Liver (tissue), 3 donors: ENCODE measurements at regions not wholly inside any gene's neighbourhood (a gene's known extent, or its start where the extent isn't known, plus 50 kb on each side); places are given as distances from the start of the nearest gene placed in this dataset.

Source experiments
- HNF4G ChIP-seq: IDR thresholded peaks from 2 replicates; pipeline ENCODE4 v1.6.1; 2016; ENCODE audit warnings: antibody characterized with exemption
- JUND ChIP-seq, 2 donors: IDR thresholded peaks; 2 replicates each; pipeline ENCODE4 v1.6.1; 2016; ENCODE audit warnings: antibody characterized with exemption in 2 of 2
- REST ChIP-seq: IDR thresholded peaks from 2 replicates; pipeline ENCODE4 v1.6.1; 2016; ENCODE audit warnings: antibody characterized with exemption, mild to moderate bottlenecking
- SP1 ChIP-seq: IDR thresholded peaks from 2 replicates; pipeline ENCODE4 v1.6.1; 2018; ENCODE audit warnings: antibody characterized with exemption, mild to moderate bottlenecking
- TAF1 ChIP-seq: conservative IDR thresholded peaks from 2 replicates; pipeline ENCODE4 v1.6.1; 2016; ENCODE audit warnings: antibody characterized with exemption, mild to moderate bottlenecking
- YY1 ChIP-seq: IDR thresholded peaks from 2 replicates; pipeline ENCODE4 v1.6.1; 2016; ENCODE audit warnings: antibody characterized with exemption, mild to moderate bottlenecking
- TF ChIP-seq, protein P1 (sequence below): fragments of 150-350 bp; IDR thresholded peaks from 2 replicates; pipeline ENCODE4 v1.5.1; 2017; ENCODE audit warnings: improper control_type of control experiment, low read depth, low read length; ENCODE audit not compliant: missing input control
- TF ChIP-seq, protein P2 (sequence below): IDR thresholded peaks from 2 replicates; pipeline ENCODE4 v1.6.1; 2016; ENCODE audit warnings: antibody characterized with exemption
- donor health status: healthy.
- donor health status: healthy.

DNA sequence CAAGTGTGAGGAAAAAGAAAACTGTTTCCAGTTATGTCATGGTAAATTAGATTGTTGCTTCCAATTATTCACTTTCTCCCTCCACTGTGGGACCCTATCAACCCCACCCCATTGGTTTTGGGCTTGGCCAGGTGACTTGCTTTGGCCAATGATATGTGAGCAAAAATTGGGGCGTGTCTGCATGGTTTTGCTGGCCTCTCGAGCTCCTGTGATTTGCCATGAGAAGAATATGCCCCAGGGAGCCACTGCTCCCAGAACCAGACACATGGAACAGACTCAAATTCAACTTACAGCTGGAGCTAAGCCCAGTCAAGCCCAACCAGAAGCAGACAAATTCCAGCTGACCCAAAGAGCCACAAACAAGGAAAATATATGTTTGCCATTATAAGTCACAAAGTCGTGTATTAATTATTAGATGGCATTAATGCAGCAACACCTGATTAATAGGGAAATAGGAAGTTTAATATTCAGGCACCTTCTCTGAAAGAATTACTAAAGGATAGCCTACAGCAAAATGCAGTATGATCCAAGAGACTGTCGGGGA is 248.9 kb downstream of the ANAPC1 start:
- TF ChIP-seq, protein P1, sequence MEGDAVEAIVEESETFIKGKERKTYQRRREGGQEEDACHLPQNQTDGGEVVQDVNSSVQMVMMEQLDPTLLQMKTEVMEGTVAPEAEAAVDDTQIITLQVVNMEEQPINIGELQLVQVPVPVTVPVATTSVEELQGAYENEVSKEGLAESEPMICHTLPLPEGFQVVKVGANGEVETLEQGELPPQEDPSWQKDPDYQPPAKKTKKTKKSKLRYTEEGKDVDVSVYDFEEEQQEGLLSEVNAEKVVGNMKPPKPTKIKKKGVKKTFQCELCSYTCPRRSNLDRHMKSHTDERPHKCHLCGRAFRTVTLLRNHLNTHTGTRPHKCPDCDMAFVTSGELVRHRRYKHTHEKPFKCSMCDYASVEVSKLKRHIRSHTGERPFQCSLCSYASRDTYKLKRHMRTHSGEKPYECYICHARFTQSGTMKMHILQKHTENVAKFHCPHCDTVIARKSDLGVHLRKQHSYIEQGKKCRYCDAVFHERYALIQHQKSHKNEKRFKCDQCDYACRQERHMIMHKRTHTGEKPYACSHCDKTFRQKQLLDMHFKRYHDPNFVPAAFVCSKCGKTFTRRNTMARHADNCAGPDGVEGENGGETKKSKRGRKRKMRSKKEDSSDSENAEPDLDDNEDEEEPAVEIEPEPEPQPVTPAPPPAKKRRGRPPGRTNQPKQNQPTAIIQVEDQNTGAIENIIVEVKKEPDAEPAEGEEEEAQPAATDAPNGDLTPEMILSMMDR: no peak
- no peak for TF ChIP-seq REST
- TF ChIP-seq, protein P2, sequence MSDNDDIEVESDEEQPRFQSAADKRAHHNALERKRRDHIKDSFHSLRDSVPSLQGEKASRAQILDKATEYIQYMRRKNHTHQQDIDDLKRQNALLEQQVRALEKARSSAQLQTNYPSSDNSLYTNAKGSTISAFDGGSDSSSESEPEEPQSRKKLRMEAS: no peak
- TF ChIP-seq JUND (IDR thresholded peaks at IDR 0.05): no peak
- no peak for TF ChIP-seq YY1
- TF ChIP-seq TAF1: no peak
- TF ChIP-seq HNF4G: no peak
- no peak for TF ChIP-seq SP1
